ENCODE measurements at regions not wholly inside any gene's neighbourhood (a gene's known extent, or its start where the extent isn't known, plus 50 kb on each side); places are given as distances from the start of the nearest gene placed in this dataset.

GRCh38 chr13:99873832-99874430, 97.6 kb downstream of the ZIC5 start:
- TF ChIP-seq CTCF (IDR thresholded peaks at IDR 0.05; ENCODE audit: borderline replicate concordance, extremely low read depth, low read length, poor library complexity, severe bottlenecking), result no peak
- TF ChIP-seq EZH2 (IDR thresholded peaks at IDR 0.05; ENCODE audit: borderline replicate concordance, low read depth, low read length, severe bottlenecking), result no peak
- no peaks in the 10 kb centered on the region for H3K9me3 ChIP-seq (ENCODE audit: insufficient read depth, low read length, severe bottlenecking)
- no peak overlapping the region for H3K4me3 ChIP-seq (ENCODE audit: low read depth in 1 of 2, low read length in 2 of 2)
- H3K79me2 ChIP-seq (ENCODE audit: insufficient read depth, low read length), result no peaks in the 10 kb centered on the region
- H3K36me3 ChIP-seq (ENCODE audit: insufficient read depth, low read length), result no peaks in the 10 kb centered on the region
- H3K4me2 ChIP-seq (ENCODE audit: insufficient read depth, low read length), result no peak overlapping the region
- H3K4me1 ChIP-seq (ENCODE audit: insufficient read depth, low read length), result no peaks in the 10 kb centered on the region
- DNase-seq, result no peak
- ATAC-seq (ENCODE audit: insufficient read depth, low read depth), result no peak
- H4K20me1 ChIP-seq (ENCODE audit: insufficient read depth, low read length), result no peaks in the 10 kb centered on the region
- no peaks in the 10 kb centered on the region for H3K27me3 ChIP-seq (ENCODE audit: insufficient read depth, low read length, poor library complexity)
- H2AFZ ChIP-seq (ENCODE audit: low read depth, low read length), result no peak overlapping the region
- H3K27ac ChIP-seq (ENCODE audit: low read length), result no peak overlapping the region
- H3K9ac ChIP-seq (ENCODE audit: low read depth, low read length), result no peak overlapping the region

GRCh38 chr13:99873141-99873540, 98.4 kb downstream of the ZIC5 start:
- H3K27me3 ChIP-seq (ENCODE audit: insufficient read depth, low read length, poor library complexity), result no peaks in the 10 kb centered on the region
- ATAC-seq (ENCODE audit: insufficient read depth, low read depth) (no peak), DNase-seq (no peak)
- no peak overlapping the region for H3K9ac ChIP-seq (ENCODE audit: low read depth, low read length)
- H4K20me1 ChIP-seq (ENCODE audit: insufficient read depth, low read length), result no peaks in the 10 kb centered on the region
- no peaks in the 10 kb centered on the region for H3K79me2 ChIP-seq (ENCODE audit: insufficient read depth, low read length)
- no peaks in the 10 kb centered on the region for H3K9me3 ChIP-seq (ENCODE audit: insufficient read depth, low read length, severe bottlenecking)
- H3K4me2 ChIP-seq (ENCODE audit: insufficient read depth, low read length), result no peak overlapping the region
- H2AFZ ChIP-seq (ENCODE audit: low read depth, low read length), result no peak overlapping the region
- no peak overlapping the region for H3K27ac ChIP-seq (ENCODE audit: low read length)
- no peak overlapping the region for H3K4me3 ChIP-seq (ENCODE audit: low read depth in 1 of 2, low read length in 2 of 2)
- H3K4me1 ChIP-seq (ENCODE audit: insufficient read depth, low read length), result no peaks in the 10 kb centered on the region
- TF ChIP-seq EZH2 (IDR thresholded peaks at IDR 0.05; ENCODE audit: borderline replicate concordance, low read depth, low read length, severe bottlenecking), result no peak
- no peak for TF ChIP-seq CTCF (IDR thresholded peaks at IDR 0.05; ENCODE audit: borderline replicate concordance, extremely low read depth, low read length, poor library complexity, severe bottlenecking)
- H3K36me3 ChIP-seq (ENCODE audit: insufficient read depth, low read length), result no peaks in the 10 kb centered on the region

GRCh38 chr13:99871249-99871898, 100.2 kb downstream of the ZIC5 start:
- Histone ChIP-seq H3K9ac (ENCODE audit: low read depth, low read length) (no peak overlapping the region), H3K4me1 (ENCODE audit: insufficient read depth, low read length) (no peaks in the 10 kb centered on the region), H3K9me3 (ENCODE audit: insufficient read depth, low read length, severe bottlenecking) (no peaks in the 10 kb centered on the region), H3K4me3 (ENCODE audit: low read depth in 1 of 2, low read length in 2 of 2) (no peak overlapping the region), H4K20me1 (ENCODE audit: insufficient read depth, low read length) (no peaks in the 10 kb centered on the region), H3K36me3 (ENCODE audit: insufficient read depth, low read length) (no peaks in the 10 kb centered on the region), H3K79me2 (ENCODE audit: insufficient read depth, low read length) (no peaks in the 10 kb centered on the region), H3K27ac (ENCODE audit: low read length) (no peak overlapping the region), H2AFZ (ENCODE audit: low read depth, low read length) (no peak overlapping the region), H3K4me2 (ENCODE audit: insufficient read depth, low read length) (no peak overlapping the region), H3K27me3 (ENCODE audit: insufficient read depth, low read length, poor library complexity) (no peaks in the 10 kb centered on the region)
- TF ChIP-seq EZH2 (IDR thresholded peaks at IDR 0.05; ENCODE audit: borderline replicate concordance, low read depth, low read length, severe bottlenecking), result no peak
- no peak for TF ChIP-seq CTCF (IDR thresholded peaks at IDR 0.05; ENCODE audit: borderline replicate concordance, extremely low read depth, low read length, poor library complexity, severe bottlenecking)
- DNase-seq (no peak), ATAC-seq (ENCODE audit: insufficient read depth, low read depth) (no peak)
